CD4-positive, alpha-beta T cell (primary cell): ENCODE measurements at regions not wholly inside any gene's neighbourhood (a gene's known extent, or its start where the extent isn't known, plus 50 kb on each side); places are given as distances from the start of the nearest gene placed in this dataset.

Source experiments
- ATAC-seq: fragments of 200-7000 bp; cut with Tn5 transposase; one replicate; pipeline ENCODE4 v1.10.0; 2022; ENCODE audit warnings: mild to moderate bottlenecking; ENCODE audit not compliant: poor library complexity
- CTCF ChIA-PET: fragments of 350-600 bp; sonication (Branson Sonifier 250); formaldehyde crosslinking; loops from one replicate; lab custom pipeline; 2021; ENCODE audit warnings: antibody characterized with exemption, inconsistent platforms; lab: Charles Lee
- POLR2A ChIA-PET: fragments of 350-600 bp; sonication (Branson Sonifier 250); formaldehyde crosslinking; loops from one replicate; lab custom pipeline; 2021; ENCODE audit warnings: antibody characterized with exemption, inconsistent platforms; lab: Charles Lee
- DNase-seq, 14 experiments: peaks; one replicate each; pipeline ENCODE4 v3.0.0-alpha.2; 2013 to 2020; ENCODE audit warnings: mixed read lengths in 2 of 14
- H3K27ac ChIP-seq, 2 donors: one replicate each; pipeline versions ENCODE4 v1.5.1 to v1.7.0; 2013; ENCODE audit warnings: low read length in 2 of 2, low read depth in 1 of 2, mild to moderate bottlenecking in 1 of 2
- H3K27me3 ChIP-seq, 2 experiments: 1 replicate in 1 of 2; 2 replicates in 1 of 2; pipeline versions ENCODE4 v1.6.1 to v1.7.0; 2013; ENCODE audit warnings: low read length in 2 of 2, control low read depth in 1 of 2, mild to moderate bottlenecking in 1 of 2, moderate library complexity in 1 of 2; ENCODE audit not compliant: insufficient read depth in 2 of 2, control insufficient read depth in 1 of 2
- H3K36me3 ChIP-seq: one replicate; pipeline ENCODE4 v1.6.1; 2013; ENCODE audit warnings: low read length, control low read depth; ENCODE audit not compliant: insufficient read depth
- H3K4me1 ChIP-seq: one replicate; pipeline ENCODE4 v1.6.1; 2013; ENCODE audit warnings: low read length, control low read depth; ENCODE audit not compliant: insufficient read depth
- H3K4me3 ChIP-seq: one replicate; pipeline ENCODE4 v1.5.1; 2013; ENCODE audit warnings: mild to moderate bottlenecking, low read length, moderate library complexity
- H3K9me3 ChIP-seq, 2 experiments: 1 replicate in 1 of 2; 2 replicates in 1 of 2; pipeline versions ENCODE4 v1.6.1 to v1.7.0; 2013; ENCODE audit warnings: low read length in 2 of 2, mild to moderate bottlenecking in 2 of 2, control low read depth in 1 of 2, moderate library complexity in 1 of 2; ENCODE audit not compliant: control insufficient read depth in 1 of 2, insufficient read depth in 1 of 2
- H3K27ac Mint-ChIP-seq: one replicate; pipeline ENCODE4 v1.8.0; 2020; ENCODE audit warnings: mixed read lengths
- H3K27me3 Mint-ChIP-seq: one replicate; pipeline ENCODE4 v1.8.0; 2021; ENCODE audit warnings: mixed read lengths
- H3K36me3 Mint-ChIP-seq: one replicate; pipeline ENCODE4 v1.8.0; 2021; ENCODE audit warnings: low read depth, mixed read lengths
- H3K4me1 Mint-ChIP-seq: one replicate; pipeline ENCODE4 v1.8.0; 2021; ENCODE audit warnings: low read depth, mixed read lengths
- H3K4me3 Mint-ChIP-seq: one replicate; pipeline ENCODE4 v1.8.0; 2020; ENCODE audit warnings: mild to moderate bottlenecking, mixed read lengths
- H3K9me3 Mint-ChIP-seq: one replicate; pipeline ENCODE4 v1.8.0; 2020; ENCODE audit warnings: mixed read lengths
- CTCF ChIP-seq: fragments of 200-600 bp; IDR thresholded peaks from one replicate; pipeline ENCODE4 v1.8.0; 2022; ENCODE audit warnings: antibody characterized with exemption, mild to moderate bottlenecking
- intact Hi-C, 2 experiments: fragments of 100-400 bp; cut with DNase I in 1 of 2; cut with micrococcal nuclease in 1 of 2; formaldehyde crosslinking; loops; one replicate each; pipeline versions ENCODE4 v1.15.1 to v1.9.0; 2023 to 2025; cut with DNase I, micrococcal nuclease

DNA sequence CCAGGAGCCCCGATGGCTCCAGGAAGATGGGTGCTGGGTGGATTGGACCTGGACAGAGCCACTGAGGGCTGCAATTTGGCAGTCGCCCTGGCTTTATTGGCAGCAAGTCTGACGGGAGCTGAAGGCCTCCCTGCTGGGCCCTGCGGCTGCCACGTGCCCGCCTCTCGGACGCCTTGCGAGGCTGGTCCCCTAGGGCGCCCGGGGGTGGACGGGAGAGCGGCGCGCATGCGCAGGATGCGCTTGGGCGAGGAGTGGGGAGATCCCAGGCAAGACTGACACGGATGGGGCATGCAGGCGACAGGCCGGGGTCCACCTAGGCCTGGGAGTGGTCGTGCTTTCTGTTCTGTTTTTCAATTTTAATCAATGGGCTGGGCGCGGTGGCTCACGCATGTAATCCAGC lies 150.0 kb downstream of the ADAMTS15 start:
- no peak overlapping the region for H3K27ac Mint-ChIP-seq
- Histone ChIP-seq H3K4me3 (no peak overlapping the region), H3K4me1 (no peaks in the 10 kb centered on the region), H3K36me3 (no peaks in the 10 kb centered on the region), H3K9me3 (peaks cover 0 to 14% of the 10 kb centered on the region in 2 experiments), H3K27me3 (no peaks in the 10 kb centered on the region), H3K27ac (no peak overlapping the region)
- intact Hi-C loops = no loop called here
- no peak for DNase-seq
- H3K4me3 Mint-ChIP-seq = no peak overlapping the region
- ChIA-PET POLR2A (no interaction called here), CTCF (no interaction called here)
- peaks cover 6% of the 10 kb centered on the region for H3K27me3 Mint-ChIP-seq
- H3K4me1 Mint-ChIP-seq = no peaks in the 10 kb centered on the region
- no peak for TF ChIP-seq CTCF
- no peaks in the 10 kb centered on the region for H3K9me3 Mint-ChIP-seq
- no peak for ATAC-seq
- no peaks in the 10 kb centered on the region for H3K36me3 Mint-ChIP-seq

GRCh38 chr11:130599073-130599654 lies 150.7 kb downstream of the ADAMTS15 start:
- H3K4me3 Mint-ChIP-seq = no peak overlapping the region
- ChIA-PET POLR2A (no interaction called here), CTCF (no interaction called here)

DNA sequence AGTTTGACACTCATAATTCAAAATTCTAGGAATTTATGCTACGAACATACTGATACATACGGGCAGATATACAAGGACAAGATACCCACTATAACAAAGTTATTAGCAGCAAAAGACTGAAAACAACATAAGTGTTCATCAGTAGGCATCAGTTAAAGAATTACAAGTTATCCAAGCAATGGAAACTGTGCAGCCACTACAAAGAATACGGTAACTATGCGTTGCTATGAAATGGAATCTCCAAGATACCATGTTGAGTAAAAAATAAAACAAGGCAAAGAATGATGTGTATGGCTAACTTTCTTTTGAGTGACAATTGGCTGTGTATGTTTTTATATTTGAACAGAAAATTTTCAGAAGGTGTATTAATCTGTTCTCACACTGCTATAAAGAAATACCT lies 151.7 kb downstream of the ADAMTS15 start:
- H3K27ac ChIP-seq = no peak overlapping the region
- peaks cover 0 to 14% of the 10 kb centered on the region in 2 experiments for H3K9me3 ChIP-seq
- H3K4me1 ChIP-seq = no peaks in the 10 kb centered on the region
- ChIA-PET CTCF (no interaction called here), POLR2A (no interaction called here)
- no peaks in the 10 kb centered on the region for H3K36me3 ChIP-seq
- no peak for TF ChIP-seq CTCF
- Mint-ChIP-seq H3K27ac (no peak overlapping the region), H3K9me3 (no peaks in the 10 kb centered on the region), H3K4me1 (no peaks in the 10 kb centered on the region), H3K36me3 (no peaks in the 10 kb centered on the region), H3K27me3 (no peaks in the 10 kb centered on the region), H3K4me3 (no peak overlapping the region)
- DNase-seq = no peak
- ATAC-seq = no peak
- no peak overlapping the region for H3K4me3 ChIP-seq
- no peaks in the 10 kb centered on the region for H3K27me3 ChIP-seq
- intact Hi-C loops = no loop called here

More at GRCh38 chr11:130599073-130599654, 150.7 kb downstream of the ADAMTS15 start:
- no peaks in the 10 kb centered on the region for H3K4me1 Mint-ChIP-seq
- no peaks in the 10 kb centered on the region for H3K36me3 Mint-ChIP-seq
- no peaks in the 10 kb centered on the region for H3K4me1 ChIP-seq
- DNase-seq (no peak), ATAC-seq (no peak)
- H3K9me3 Mint-ChIP-seq = no peaks in the 10 kb centered on the region
- no peak overlapping the region for H3K4me3 ChIP-seq
- H3K27me3 ChIP-seq = no peaks in the 10 kb centered on the region
- H3K27ac ChIP-seq = no peak overlapping the region
- H3K27me3 Mint-ChIP-seq = peaks cover 6% of the 10 kb centered on the region
- TF ChIP-seq CTCF = no peak
- H3K9me3 ChIP-seq = peaks cover 0 to 14% of the 10 kb centered on the region in 2 experiments
- no peak overlapping the region for H3K27ac Mint-ChIP-seq
- intact Hi-C loops = no loop called here
- no peaks in the 10 kb centered on the region for H3K36me3 ChIP-seq
